Esophagus muscularis mucosa (tissue), 4 donors: ENCODE measurements at regions not wholly inside any gene's neighbourhood (a gene's known extent, or its start where the extent isn't known, plus 50 kb on each side); places are given as distances from the start of the nearest gene placed in this dataset.

Experiments used
- EP300 ChIP-seq: sonication (generic); formaldehyde crosslinking; IDR thresholded peaks from one replicate; pipeline ENCODE4 v1.6.1; 2017; ENCODE audit warnings: antibody characterized with exemption
- POLR2AphosphoS5 ChIP-seq, 2 donors: sonication (generic); formaldehyde crosslinking; IDR thresholded peaks; one replicate each; pipeline ENCODE4 v1.6.1; 2017; ENCODE audit warnings: antibody characterized with exemption in 2 of 2
- TF ChIP-seq, protein P1 (sequence below), 3 experiments: fragments of 200-600 bp in 2 of 3; fragments of 450-650 bp in 1 of 3; sonication (generic) in 2 of 3; IDR thresholded peaks; one replicate each; pipeline ENCODE4 v1.5.1; 2017 to 2019; ENCODE audit warnings: antibody characterized with exemption in 3 of 3, mild to moderate bottlenecking in 2 of 3, moderate library complexity in 1 of 3

DNA sequence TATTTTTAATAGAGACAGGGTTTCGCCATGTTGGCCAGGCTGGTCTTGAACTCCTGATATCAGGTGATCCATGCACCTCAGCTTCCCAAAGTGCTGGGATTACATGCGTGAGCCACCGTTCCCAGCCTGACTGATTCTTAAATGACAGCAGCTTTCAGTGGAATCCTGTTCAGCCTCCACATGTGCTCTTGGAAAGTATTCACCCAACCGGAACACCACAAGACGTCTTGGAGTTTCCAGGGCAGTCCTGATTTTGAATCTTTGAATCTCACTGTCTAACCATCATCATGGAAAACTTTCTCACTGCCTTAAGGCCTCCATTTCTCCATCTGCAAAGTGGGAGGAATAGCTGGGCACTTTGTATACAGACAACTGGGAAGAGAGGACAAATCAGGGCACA lies 58.1 kb upstream of the ITPKB start:
- TF ChIP-seq, protein P1, sequence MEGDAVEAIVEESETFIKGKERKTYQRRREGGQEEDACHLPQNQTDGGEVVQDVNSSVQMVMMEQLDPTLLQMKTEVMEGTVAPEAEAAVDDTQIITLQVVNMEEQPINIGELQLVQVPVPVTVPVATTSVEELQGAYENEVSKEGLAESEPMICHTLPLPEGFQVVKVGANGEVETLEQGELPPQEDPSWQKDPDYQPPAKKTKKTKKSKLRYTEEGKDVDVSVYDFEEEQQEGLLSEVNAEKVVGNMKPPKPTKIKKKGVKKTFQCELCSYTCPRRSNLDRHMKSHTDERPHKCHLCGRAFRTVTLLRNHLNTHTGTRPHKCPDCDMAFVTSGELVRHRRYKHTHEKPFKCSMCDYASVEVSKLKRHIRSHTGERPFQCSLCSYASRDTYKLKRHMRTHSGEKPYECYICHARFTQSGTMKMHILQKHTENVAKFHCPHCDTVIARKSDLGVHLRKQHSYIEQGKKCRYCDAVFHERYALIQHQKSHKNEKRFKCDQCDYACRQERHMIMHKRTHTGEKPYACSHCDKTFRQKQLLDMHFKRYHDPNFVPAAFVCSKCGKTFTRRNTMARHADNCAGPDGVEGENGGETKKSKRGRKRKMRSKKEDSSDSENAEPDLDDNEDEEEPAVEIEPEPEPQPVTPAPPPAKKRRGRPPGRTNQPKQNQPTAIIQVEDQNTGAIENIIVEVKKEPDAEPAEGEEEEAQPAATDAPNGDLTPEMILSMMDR (IDR thresholded peaks at IDR 0.05): no peak
- no peak for TF ChIP-seq EP300
- no peak for TF ChIP-seq POLR2AphosphoS5 (IDR thresholded peaks at IDR 0.05)
